Osteocyte (in vitro differentiated cells): ENCODE measurements at regions not wholly inside any gene's neighbourhood (a gene's known extent, or its start where the extent isn't known, plus 50 kb on each side); places are given as distances from the start of the nearest gene placed in this dataset.

Source experiments
- DNase-seq: peaks from one replicate; pipeline ENCODE4 v3.0.0; 2021; ENCODE audit warnings: mixed read lengths; ENCODE audit not compliant: unreplicated experiment; ENCODE audit errors: extremely low spot score
- H3K27ac Mint-ChIP-seq: one replicate; pipeline ENCODE4 v1.8.0; 2021; ENCODE audit warnings: mild to moderate bottlenecking, mixed read lengths; ENCODE audit not compliant: unreplicated experiment
- H3K27me3 Mint-ChIP-seq: one replicate; pipeline ENCODE4 v1.8.0; 2021; ENCODE audit warnings: mixed read lengths; ENCODE audit not compliant: unreplicated experiment
- H3K36me3 Mint-ChIP-seq: one replicate; pipeline ENCODE4 v1.8.0; 2021; ENCODE audit warnings: mixed read lengths; ENCODE audit not compliant: unreplicated experiment
- H3K4me1 Mint-ChIP-seq: one replicate; pipeline ENCODE4 v1.8.0; 2021; ENCODE audit warnings: mixed read lengths; ENCODE audit not compliant: unreplicated experiment
- H3K4me3 Mint-ChIP-seq: one replicate; pipeline ENCODE4 v1.8.0; 2021; ENCODE audit warnings: mild to moderate bottlenecking, moderate library complexity, mixed read lengths; ENCODE audit not compliant: unreplicated experiment
- H3K9me3 Mint-ChIP-seq: one replicate; pipeline ENCODE4 v1.8.0; 2021; ENCODE audit warnings: mixed read lengths; ENCODE audit not compliant: unreplicated experiment
- CTCF ChIP-seq: fragments of 200-600 bp; sonication (generic); IDR thresholded peaks from 2 replicates; pipeline ENCODE4 v1.5.0; 2021; ENCODE audit warnings: antibody characterized with exemption, mild to moderate bottlenecking, moderate library complexity

GRCh38 chr12:18807714-18808113, 69.8 kb downstream of the CAPZA3 start:
- Mint-ChIP-seq H3K9me3 (no peaks in the 10 kb centered on the region), H3K4me3 (no peak overlapping the region), H3K27me3 (no peaks in the 10 kb centered on the region), H3K4me1 (peaks cover 1% of the 10 kb centered on the region), H3K36me3 (no peaks in the 10 kb centered on the region), H3K27ac (no peak overlapping the region)
- no peak for TF ChIP-seq CTCF
- DNase-seq = no peak

- H3K27ac Mint-ChIP-seq = no peak overlapping the region
- no peaks in the 10 kb centered on the region for H3K9me3 Mint-ChIP-seq
- H3K4me3 Mint-ChIP-seq = no peak overlapping the region
- no peak for TF ChIP-seq CTCF
- H3K36me3 Mint-ChIP-seq = no peaks in the 10 kb centered on the region
- DNase-seq = no peak
- H3K27me3 Mint-ChIP-seq = no peaks in the 10 kb centered on the region
- H3K4me1 Mint-ChIP-seq = peaks cover 1% of the 10 kb centered on the region
Observed at GRCh38 chr12:18808221-18808620, 70.3 kb downstream of the CAPZA3 start.

GRCh38 chr12:18810537-18811253, 72.8 kb downstream of the CAPZA3 start:
- no peak for TF ChIP-seq CTCF
- DNase-seq = no peak
- peaks cover 3% of the 10 kb centered on the region for H3K4me1 Mint-ChIP-seq
- no peak overlapping the region for H3K4me3 Mint-ChIP-seq
- H3K36me3 Mint-ChIP-seq = no peaks in the 10 kb centered on the region
- H3K9me3 Mint-ChIP-seq = no peaks in the 10 kb centered on the region
- H3K27ac Mint-ChIP-seq = no peak overlapping the region
- no peaks in the 10 kb centered on the region for H3K27me3 Mint-ChIP-seq

GRCh38 chr12:18811273-18811672, 73.4 kb downstream of the CAPZA3 start:
- Mint-ChIP-seq H3K27me3 (no peaks in the 10 kb centered on the region), H3K4me1 (peaks cover 3% of the 10 kb centered on the region), H3K9me3 (no peaks in the 10 kb centered on the region), H3K4me3 (no peak overlapping the region), H3K27ac (no peak overlapping the region), H3K36me3 (no peaks in the 10 kb centered on the region)
- no peak for TF ChIP-seq CTCF
- no peak for DNase-seq

GRCh38 chr12:18813753-18814152, 75.8 kb downstream of the CAPZA3 start:
- no peak overlapping the region for H3K4me3 Mint-ChIP-seq
- peaks cover 2% of the 10 kb centered on the region for H3K4me1 Mint-ChIP-seq
- no peak for DNase-seq
- H3K27me3 Mint-ChIP-seq = no peaks in the 10 kb centered on the region
- no peaks in the 10 kb centered on the region for H3K36me3 Mint-ChIP-seq
- no peaks in the 10 kb centered on the region for H3K9me3 Mint-ChIP-seq
- no peak overlapping the region for H3K27ac Mint-ChIP-seq
- no peak for TF ChIP-seq CTCF
